ENCODE measurements at regions not wholly inside any gene's neighbourhood (a gene's known extent, or its start where the extent isn't known, plus 50 kb on each side); places are given as distances from the start of the nearest gene placed in this dataset.

- H3K27me3 ChIP-seq = no peaks in the 10 kb centered on the region
- no peak overlapping the region for H3K4me3 ChIP-seq
- TF ChIP-seq CTCF (IDR thresholded peaks at IDR 0.05 in 4 of 5, conservative IDR thresholded peaks at IDR 0.05 in 1 of 5) (no peak), POLR2A (IDR thresholded peaks at IDR 0.05) (no peak)
- no peak overlapping the region for H3K27ac ChIP-seq
- DNase-seq (no peak), ATAC-seq (no peak)
- no peaks in the 10 kb centered on the region for H3K4me1 ChIP-seq
- intact Hi-C loops (cut with DNase I; ENCODE audit: low total_unique reads) = no loop called here
- no peaks in the 10 kb centered on the region for H3K36me3 ChIP-seq
- in situ Hi-C loops (cut with MboI; ENCODE audit: low sequenced_read_pairs in 4 of 4) = no loop called here
- H3K9me3 ChIP-seq = no peaks in the 10 kb centered on the region
These were observed 600.6 kb upstream of the B3GALT2 start for GRCh38 chr1:193787061-193787460.

- no peak for ATAC-seq
These were observed 599.5 kb upstream of the B3GALT2 start for GRCh38 chr1:193785850-193786420.

GRCh38 chr1:193774536-193775323 is 588.3 kb upstream of the B3GALT2 start:
- DNase-seq (no peak), ATAC-seq (no peak)
- no peak for TF ChIP-seq CTCF (IDR thresholded peaks at IDR 0.05 in 4 of 5, conservative IDR thresholded peaks at IDR 0.05 in 1 of 5)
- TF ChIP-seq POLR2A (IDR thresholded peaks at IDR 0.05) = no peak
- no peaks in the 10 kb centered on the region for H3K27me3 ChIP-seq
- in situ Hi-C loops (cut with MboI; ENCODE audit: low sequenced_read_pairs in 4 of 4) = no loop called here
- intact Hi-C loops (cut with DNase I; ENCODE audit: low total_unique reads) = no loop called here
- H3K27ac ChIP-seq = no peak overlapping the region
- no peaks in the 10 kb centered on the region for H3K36me3 ChIP-seq
- H3K4me1 ChIP-seq = no peaks in the 10 kb centered on the region
- H3K4me3 ChIP-seq = no peak overlapping the region
- no peaks in the 10 kb centered on the region for H3K9me3 ChIP-seq

More at GRCh38 chr1:193785850-193786420, 599.5 kb upstream of the B3GALT2 start:
- in situ Hi-C loops (cut with MboI; ENCODE audit: low sequenced_read_pairs in 4 of 4) (no loop called here), intact Hi-C loops (cut with DNase I; ENCODE audit: low total_unique reads) (no loop called here)
- Histone ChIP-seq H3K27me3 (no peaks in the 10 kb centered on the region), H3K9me3 (no peaks in the 10 kb centered on the region), H3K4me1 (no peaks in the 10 kb centered on the region), H3K27ac (no peak overlapping the region), H3K4me3 (no peak overlapping the region), H3K36me3 (no peaks in the 10 kb centered on the region)
- TF ChIP-seq POLR2A (IDR thresholded peaks at IDR 0.05) (no peak), CTCF (IDR thresholded peaks at IDR 0.05 in 4 of 5, conservative IDR thresholded peaks at IDR 0.05 in 1 of 5) (no peak)
- no peak for DNase-seq

- DNase-seq (no peak), ATAC-seq (no peak)
- Histone ChIP-seq H3K27ac (no peak overlapping the region), H3K9me3 (no peaks in the 10 kb centered on the region), H3K36me3 (no peaks in the 10 kb centered on the region), H3K4me1 (no peaks in the 10 kb centered on the region), H3K27me3 (no peaks in the 10 kb centered on the region), H3K4me3 (no peak overlapping the region)
- TF ChIP-seq POLR2A (IDR thresholded peaks at IDR 0.05) (no peak), CTCF (IDR thresholded peaks at IDR 0.05 in 4 of 5, conservative IDR thresholded peaks at IDR 0.05 in 1 of 5) (no peak)
- in situ Hi-C loops (cut with MboI; ENCODE audit: low sequenced_read_pairs in 4 of 4) = no loop called here
- intact Hi-C loops (cut with DNase I; ENCODE audit: low total_unique reads) = no loop called here
These were observed 585.2 kb upstream of the B3GALT2 start for GRCh38 chr1:193771596-193771995.
